Smooth muscle cell (in vitro differentiated cells): ENCODE measurements at regions not wholly inside any gene's neighbourhood (a gene's known extent, or its start where the extent isn't known, plus 50 kb on each side); places are given as distances from the start of the nearest gene placed in this dataset.

Source experiments
- DNase-seq: peaks from one replicate; lab custom pipeline; 2025; ENCODE audit not compliant: unreplicated experiment; lab: John Stamatoyannopoulos, UW
- H2AFZ ChIP-seq: fragments of 200-600 bp; sonication (generic); 2 replicates; pipeline ENCODE4 v1.6.0; 2016; ENCODE audit warnings: antibody characterized with exemption, low read depth, mild to moderate bottlenecking
- H3F3A ChIP-seq: fragments of 200-600 bp; sonication (generic); 2 replicates; pipeline ENCODE4 v1.6.0; 2017; ENCODE audit warnings: antibody characterized with exemption, low read depth
- H3K27ac ChIP-seq: fragments of 200-600 bp; sonication (generic); 2 replicates; pipeline ENCODE4 v1.5.1; 2016; ENCODE audit warnings: low read depth, mild to moderate bottlenecking
- H3K27me3 ChIP-seq: fragments of 200-600 bp; sonication (generic); 2 replicates; pipeline ENCODE4 v1.6.1; 2016; ENCODE audit warnings: low read depth, mild to moderate bottlenecking
- H3K36me3 ChIP-seq: fragments of 200-600 bp; sonication (generic); 2 replicates; pipeline ENCODE4 v1.5.1; 2016; ENCODE audit warnings: low read depth
- H3K4me1 ChIP-seq: fragments of 200-600 bp; sonication (generic); 2 replicates; pipeline ENCODE4 v1.5.1; 2016; ENCODE audit warnings: low read depth
- H3K4me2 ChIP-seq: fragments of 200-600 bp; sonication (generic); 2 replicates; pipeline ENCODE4 v1.6.0; 2016; ENCODE audit warnings: mild to moderate bottlenecking
- H3K4me3 ChIP-seq: fragments of 200-600 bp; sonication (generic); 2 replicates; pipeline ENCODE4 v1.5.1; 2016; ENCODE audit warnings: mild to moderate bottlenecking
- H3K79me2 ChIP-seq: fragments of 200-600 bp; sonication (generic); 2 replicates; pipeline ENCODE4 v1.6.0; 2016; ENCODE audit warnings: low read depth, mild to moderate bottlenecking
- H3K9ac ChIP-seq: fragments of 200-600 bp; sonication (generic); 2 replicates; pipeline ENCODE4 v1.6.0; 2016; ENCODE audit warnings: low read depth
- H3K9me3 ChIP-seq: fragments of 200-600 bp; sonication (generic); replicated peaks from 2 replicates; pipeline ENCODE4 v1.5.1; 2016; ENCODE audit warnings: low read depth
- H4K20me1 ChIP-seq: fragments of 200-600 bp; sonication (generic); 2 replicates; pipeline ENCODE4 v1.6.0; 2016; ENCODE audit warnings: low read depth
- WGBS: methylation state at CpG from one replicate; pipeline ENCODE4 v1.1.7; 2016; ENCODE audit warnings: low lambda C conversion rate; 5-methylcytosine and 5-hydroxymethylcytosine counted together
- TF ChIP-seq, protein P1 (sequence below): fragments of 200-600 bp; sonication (generic); IDR thresholded peaks from 2 replicates; pipeline ENCODE4 v1.5.1; 2017; ENCODE audit warnings: borderline replicate concordance, mild to moderate bottlenecking, antibody characterized with exemption; ENCODE audit not compliant: insufficient read depth, poor library complexity, severe bottlenecking

DNA sequence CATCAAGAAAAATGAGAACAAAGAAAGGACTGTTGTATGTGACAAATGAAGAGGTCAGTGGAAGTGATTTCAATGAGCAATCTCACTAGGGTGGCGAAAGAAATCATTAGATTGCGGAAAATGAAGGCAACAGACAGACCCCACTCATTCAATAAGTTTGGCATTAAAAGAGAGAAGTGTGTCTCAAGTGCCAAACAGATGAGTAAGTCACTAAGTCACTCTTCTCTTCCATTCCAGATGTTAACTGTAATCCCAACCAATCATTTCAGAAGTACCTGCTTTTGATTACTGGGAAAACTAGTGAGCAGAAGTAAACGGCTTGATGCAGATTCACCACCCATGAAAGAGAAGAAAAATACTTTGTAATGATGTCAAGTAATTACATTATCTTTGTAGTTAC, 144.3 kb upstream of the PRMT6 start:
- no peak overlapping the region for H3K4me2 ChIP-seq

GRCh38 chr1:106921186-106921585, 135.3 kb upstream of the PRMT6 start:
- Histone ChIP-seq H3K4me1 (peaks cover 9% of the 10 kb centered on the region), H3K27me3 (no peaks in the 10 kb centered on the region), H3K9me3 (no peaks in the 10 kb centered on the region), H3K27ac (no peak overlapping the region), H3K4me2 (no peak overlapping the region), H3K4me3 (no peak overlapping the region), H3K9ac (no peak overlapping the region), H3K79me2 (no peaks in the 10 kb centered on the region), H3K36me3 (no peaks in the 10 kb centered on the region), H2AFZ (no peak overlapping the region), H3F3A (no peaks in the 10 kb centered on the region), H4K20me1 (no peaks in the 10 kb centered on the region)
- TF ChIP-seq, protein P1, sequence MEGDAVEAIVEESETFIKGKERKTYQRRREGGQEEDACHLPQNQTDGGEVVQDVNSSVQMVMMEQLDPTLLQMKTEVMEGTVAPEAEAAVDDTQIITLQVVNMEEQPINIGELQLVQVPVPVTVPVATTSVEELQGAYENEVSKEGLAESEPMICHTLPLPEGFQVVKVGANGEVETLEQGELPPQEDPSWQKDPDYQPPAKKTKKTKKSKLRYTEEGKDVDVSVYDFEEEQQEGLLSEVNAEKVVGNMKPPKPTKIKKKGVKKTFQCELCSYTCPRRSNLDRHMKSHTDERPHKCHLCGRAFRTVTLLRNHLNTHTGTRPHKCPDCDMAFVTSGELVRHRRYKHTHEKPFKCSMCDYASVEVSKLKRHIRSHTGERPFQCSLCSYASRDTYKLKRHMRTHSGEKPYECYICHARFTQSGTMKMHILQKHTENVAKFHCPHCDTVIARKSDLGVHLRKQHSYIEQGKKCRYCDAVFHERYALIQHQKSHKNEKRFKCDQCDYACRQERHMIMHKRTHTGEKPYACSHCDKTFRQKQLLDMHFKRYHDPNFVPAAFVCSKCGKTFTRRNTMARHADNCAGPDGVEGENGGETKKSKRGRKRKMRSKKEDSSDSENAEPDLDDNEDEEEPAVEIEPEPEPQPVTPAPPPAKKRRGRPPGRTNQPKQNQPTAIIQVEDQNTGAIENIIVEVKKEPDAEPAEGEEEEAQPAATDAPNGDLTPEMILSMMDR = no peak
- no peak for DNase-seq

More for the DNA sequence above, 144.3 kb upstream of the PRMT6 start:
- 71% methylated on average over 3 of the region's 3 CpGs for WGBS
- no peak for DNase-seq
- TF ChIP-seq, protein P1 = no peak
- Histone ChIP-seq H3K9ac (no peak overlapping the region), H3K27ac (no peak overlapping the region), H3K4me3 (no peak overlapping the region), H3K9me3 (no peaks in the 10 kb centered on the region), H3K4me1 (no peaks in the 10 kb centered on the region), H4K20me1 (no peaks in the 10 kb centered on the region), H2AFZ (no peak overlapping the region), H3K36me3 (no peaks in the 10 kb centered on the region), H3K27me3 (no peaks in the 10 kb centered on the region), H3K79me2 (no peaks in the 10 kb centered on the region), H3F3A (no peaks in the 10 kb centered on the region)

GRCh38 chr1:106924360-106924759, 132.1 kb upstream of the PRMT6 start:
- H4K20me1 ChIP-seq = no peaks in the 10 kb centered on the region
- H3K27ac ChIP-seq = no peak overlapping the region
- TF ChIP-seq, protein P1 = no peak
- H3K36me3 ChIP-seq = no peaks in the 10 kb centered on the region
- H3K79me2 ChIP-seq = no peaks in the 10 kb centered on the region
- peaks cover 9% of the 10 kb centered on the region for H3K4me1 ChIP-seq
- no peak for DNase-seq
- H2AFZ ChIP-seq = no peak overlapping the region
- H3K4me3 ChIP-seq = peak overlapping the region; percentile 13
- H3K4me2 ChIP-seq = peak overlapping the region; percentile 64
- no peaks in the 10 kb centered on the region for H3F3A ChIP-seq
- WGBS = 67% methylated on average over 5 of the region's 5 CpGs
- H3K9ac ChIP-seq = no peak overlapping the region
- H3K27me3 ChIP-seq = no peaks in the 10 kb centered on the region
- H3K9me3 ChIP-seq = no peaks in the 10 kb centered on the region

GRCh38 chr1:106925750-106926149, 130.7 kb upstream of the PRMT6 start:
- Histone ChIP-seq H3K36me3 (no peaks in the 10 kb centered on the region), H3K4me2 (no peak overlapping the region), H3K27me3 (no peaks in the 10 kb centered on the region), H2AFZ (no peak overlapping the region), H3K9me3 (no peaks in the 10 kb centered on the region), H3F3A (no peaks in the 10 kb centered on the region), H3K9ac (no peak overlapping the region), H3K4me1 (peaks cover 9% of the 10 kb centered on the region), H4K20me1 (no peaks in the 10 kb centered on the region), H3K79me2 (no peaks in the 10 kb centered on the region), H3K27ac (no peak overlapping the region), H3K4me3 (no peak overlapping the region)
- DNase-seq = no peak
- TF ChIP-seq, protein P1 = no peak
